HCT116 (cell line): ENCODE measurements at regions not wholly inside any gene's neighbourhood (a gene's known extent, or its start where the extent isn't known, plus 50 kb on each side); places are given as distances from the start of the nearest gene placed in this dataset.

Experiments
- ATAC-seq: fragments of 200-7000 bp; cut with Tn5 transposase; 2 replicates; pipeline ENCODE4 v1.9.1; 2020; ENCODE audit warnings: mild to moderate bottlenecking, moderate library complexity
- BruUV-seq: library from RNA; stranded (reverse); fragments of 400-500 nt; replicated peaks from 2 replicates; lab custom pipeline; 2021; lab: Mats Ljungman, UMichigan
- CTCF ChIA-PET: fragments of 300-600 bp; sonication (Branson Sonifier 250); formaldehyde crosslinking; loops from one replicate; lab custom pipeline; 2021; ENCODE audit warnings: antibody characterized with exemption; lab: Charles Lee
- POLR2A ChIA-PET: fragments of 300-600, 350-600 bp; sonication (Branson Sonifier 250); formaldehyde crosslinking; loops from one replicate; lab custom pipeline; 2021; ENCODE audit warnings: antibody characterized with exemption; lab: Charles Lee
- RAD21 ChIA-PET, 2 experiments: fragments of 300-600 bp; sonication (Branson Sonifier 250); formaldehyde crosslinking; loops; one replicate each; lab custom pipeline; 2023; ENCODE audit warnings: low total read pairs in 2 of 2; ENCODE audit not compliant: uncharacterized antibody in 2 of 2, unreplicated experiment in 2 of 2, low non-redundant PET in 1 of 2; lab: Charles Lee
- DNase-seq: peaks from one replicate; pipeline ENCODE4 v3.0.0-alpha.2; 2010; ENCODE audit warnings: low read depth, low spot score
- H2AFZ ChIP-seq: fragments of 200-600 bp; shearing (Covaris generic), sonication (generic); 2 replicates; pipeline ENCODE4 v1.6.1; 2017; ENCODE audit warnings: low read depth, mixed run types, mixed read lengths, antibody characterized with exemption, low read length; ENCODE audit not compliant: poor library complexity, severe bottlenecking
- H3K27ac ChIP-seq: 2 replicates; pipeline ENCODE4 v1.5.1; 2012; ENCODE audit warnings: low read depth, low read length
- H3K27me3 ChIP-seq: fragments of 200-600 bp; sonication (generic); 2 replicates; pipeline ENCODE4 v1.6.1; 2016; ENCODE audit warnings: mixed run types, low read length, mixed read lengths; ENCODE audit not compliant: insufficient read depth
- H3K36me3 ChIP-seq, 2 experiments: fragments of 200-500 bp in 1 of 2; fragments of 200-600 bp in 1 of 2; sonication (Bioruptor generic) in 1 of 2; sonication (generic) in 1 of 2; 2 replicates each; pipeline versions ENCODE4 v1.5.1 to v1.6.1; 2014 to 2016; ENCODE audit warnings: low read length in 2 of 2, inconsistent platforms in 1 of 2, mixed read lengths in 1 of 2, mixed run types in 1 of 2; ENCODE audit not compliant: insufficient read depth in 2 of 2, control insufficient read depth in 1 of 2
- H3K4me1 ChIP-seq, 2 experiments: fragments of 200-600 bp in 1 of 2; sonication (generic) in 1 of 2; 2 replicates each; pipeline versions ENCODE4 v1.5.1 to v1.6.1; 2012 to 2017; ENCODE audit warnings: low read length in 2 of 2, inconsistent platforms in 1 of 2, mild to moderate bottlenecking in 1 of 2, mixed read lengths in 1 of 2, mixed run types in 1 of 2, moderate library complexity in 1 of 2; ENCODE audit not compliant: insufficient read depth in 2 of 2, control insufficient read depth in 1 of 2
- H3K4me2 ChIP-seq: fragments of 200-600 bp; sonication (generic); 2 replicates; pipeline ENCODE4 v1.6.1; 2017; ENCODE audit warnings: mixed run types, low read length, mixed read lengths
- H3K4me3 ChIP-seq, 2 experiments: fragments of 200-600 bp in 1 of 2; sonication (generic) in 1 of 2; replicated peaks in 1 of 2; 2 replicates each; pipeline ENCODE4 v1.5.1; 2011 to 2016; ENCODE audit warnings: low read length in 2 of 2, control low read depth in 1 of 2, low read depth in 1 of 2, mild to moderate bottlenecking in 1 of 2, mixed read lengths in 1 of 2, mixed run types in 1 of 2
- H3K79me2 ChIP-seq: fragments of 200-600 bp; sonication (generic); 2 replicates; pipeline ENCODE4 v1.6.1; 2017; ENCODE audit warnings: mild to moderate bottlenecking, mixed run types, low read length, moderate library complexity, mixed read lengths; ENCODE audit not compliant: insufficient read depth
- H3K9ac ChIP-seq: fragments of 200-600 bp; sonication (generic); 2 replicates; pipeline ENCODE4 v1.6.1; 2016; ENCODE audit warnings: low read length, mixed read lengths
- H3K9me2 ChIP-seq: fragments of 200-600 bp; sonication (generic), shearing (Covaris generic); 2 replicates; pipeline ENCODE4 v1.6.1; 2017; ENCODE audit warnings: mixed run types, mild to moderate bottlenecking, moderate library complexity; ENCODE audit not compliant: insufficient read depth
- H3K9me3 ChIP-seq, 2 experiments: fragments of 200-500 bp in 1 of 2; fragments of 200-600 bp in 1 of 2; sonication (Bioruptor generic) in 1 of 2; sonication (generic) in 1 of 2; 2 replicates each; pipeline ENCODE4 v1.6.1; 2014 to 2017; ENCODE audit warnings: low read length in 2 of 2, mixed read lengths in 2 of 2, inconsistent platforms in 1 of 2, low read depth in 1 of 2, mild to moderate bottlenecking in 1 of 2, mixed run types in 1 of 2, moderate library complexity in 1 of 2; ENCODE audit not compliant: control insufficient read depth in 1 of 2, insufficient read depth in 1 of 2
- H4K20me1 ChIP-seq: fragments of 200-600 bp; sonication (generic), shearing (Covaris generic); 2 replicates; pipeline ENCODE4 v1.6.1; 2017; ENCODE audit warnings: mixed run types, mild to moderate bottlenecking, moderate library complexity; ENCODE audit not compliant: insufficient read depth
- EGR1 ChIP-seq: IDR thresholded peaks from 2 replicates; pipeline ENCODE4 v1.6.1; 2012; ENCODE audit warnings: low read depth
- ELF1 ChIP-seq: IDR thresholded peaks from 2 replicates; pipeline ENCODE4 v1.6.1; 2012; ENCODE audit warnings: low read depth, borderline replicate concordance
- EZH2 ChIP-seq: fragments of 200-600 bp; sonication (generic); IDR thresholded peaks from 2 replicates; pipeline ENCODE4 v1.6.1; 2017; ENCODE audit warnings: antibody characterized with exemption, mixed run types
- POLR2AphosphoS5 ChIP-seq: IDR thresholded peaks from 2 replicates; pipeline ENCODE4 v1.6.1; 2011; ENCODE audit warnings: mild to moderate bottlenecking, low read depth, low read length, moderate library complexity
- RAD21 ChIP-seq: IDR thresholded peaks from 2 replicates; pipeline ENCODE4 v1.6.1; 2012; ENCODE audit warnings: low read depth, mild to moderate bottlenecking
- SP1 ChIP-seq: IDR thresholded peaks from 2 replicates; pipeline ENCODE4 v1.6.1; 2012; ENCODE audit warnings: low read depth
- SRF ChIP-seq: IDR thresholded peaks from 2 replicates; pipeline ENCODE4 v1.6.1; 2012; ENCODE audit warnings: low read depth
- TCF7L2 ChIP-seq: IDR thresholded peaks from 2 replicates; pipeline ENCODE4 v1.7.0; 2011; ENCODE audit warnings: borderline replicate concordance, inconsistent platforms; ENCODE audit not compliant: insufficient read depth, insufficient read length; ENCODE audit errors: extremely low read depth
- YY1 ChIP-seq: IDR thresholded peaks from 2 replicates; pipeline ENCODE4 v1.6.1; 2011; ENCODE audit warnings: low read length, low read depth, moderate library complexity, mild to moderate bottlenecking; ENCODE audit not compliant: insufficient replicate concordance; ENCODE audit errors: extremely low read depth
- ZBTB33 ChIP-seq: IDR thresholded peaks from 2 replicates; pipeline ENCODE4 v1.6.1; 2011; ENCODE audit warnings: mild to moderate bottlenecking, low read length, moderate library complexity; ENCODE audit not compliant: insufficient replicate concordance; ENCODE audit errors: extremely low read depth
- ZNF274 ChIP-seq: fragments of 200-500 bp; sonication (Bioruptor generic); IDR thresholded peaks from 2 replicates; pipeline ENCODE4 v1.6.1; 2014; ENCODE audit warnings: mild to moderate bottlenecking, low read depth, low read length, inconsistent platforms
- intact Hi-C: fragments of 100-400 bp; cut with micrococcal nuclease; formaldehyde crosslinking; loops from 2 replicates; pipeline ENCODE4 v1.10.0; 2022
- TF ChIP-seq, protein P1 (sequence below): IDR thresholded peaks from 2 replicates; pipeline ENCODE4 v1.6.1; 2012

GRCh38 chr12:42010257-42010656, 134.4 kb downstream of the GXYLT1 start:
- intact Hi-C loops: no loop called here
- Histone ChIP-seq H2AFZ (no peak overlapping the region), H3K27me3 (no peaks in the 10 kb centered on the region), H3K9me3 (no peaks in the 10 kb centered on the region), H3K4me3 (no peak overlapping the region), H3K9me2 (no peaks in the 10 kb centered on the region), H3K4me1 (no peaks in the 10 kb centered on the region), H3K4me2 (no peak overlapping the region), H3K36me3 (no peaks in the 10 kb centered on the region), H4K20me1 (no peaks in the 10 kb centered on the region), H3K27ac (no peak overlapping the region), H3K9ac (no peak overlapping the region), H3K79me2 (no peaks in the 10 kb centered on the region)
- ChIA-PET POLR2A (no interaction called here), RAD21 (no interaction called here), CTCF (no interaction called here)
- TF ChIP-seq ZBTB33 (no peak), SRF (no peak), EZH2 (no peak), POLR2AphosphoS5 (no peak), SP1 (no peak), YY1 (no peak)
- TF ChIP-seq, protein P1, sequence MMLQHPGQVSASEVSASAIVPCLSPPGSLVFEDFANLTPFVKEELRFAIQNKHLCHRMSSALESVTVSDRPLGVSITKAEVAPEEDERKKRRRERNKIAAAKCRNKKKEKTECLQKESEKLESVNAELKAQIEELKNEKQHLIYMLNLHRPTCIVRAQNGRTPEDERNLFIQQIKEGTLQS: no peak
- no peak for ATAC-seq
- DNase-seq: no peak
- BruUV-seq: no TSS peak

GRCh38 chr12:42008996-42009395, 135.7 kb downstream of the GXYLT1 start:
- H3K27me3 ChIP-seq: no peaks in the 10 kb centered on the region
- no peak overlapping the region for H3K4me3 ChIP-seq
- no peaks in the 10 kb centered on the region for H3K9me2 ChIP-seq
- H3K4me2 ChIP-seq: no peak overlapping the region
- no peak overlapping the region for H3K27ac ChIP-seq
- intact Hi-C loops: no loop called here
- H4K20me1 ChIP-seq: no peaks in the 10 kb centered on the region
- no peaks in the 10 kb centered on the region for H3K79me2 ChIP-seq
- RAD21 ChIA-PET: no interaction called here
- POLR2A ChIA-PET: no interaction called here
- TF ChIP-seq SRF (no peak), EGR1 (no peak), RAD21 (no peak), ELF1 (no peak), ZNF274 (no peak), POLR2AphosphoS5 (no peak), YY1 (no peak), TCF7L2 (no peak), EZH2 (no peak)
- TF ChIP-seq, all 23 proteins: peak for 0
- BruUV-seq: no TSS peak
- no peaks in the 10 kb centered on the region for H3K36me3 ChIP-seq
- DNase-seq: no peak
- no peaks in the 10 kb centered on the region for H3K4me1 ChIP-seq
- no peak for ATAC-seq
- H3K9me3 ChIP-seq: no peaks in the 10 kb centered on the region
- no peak overlapping the region for H3K9ac ChIP-seq
- CTCF ChIA-PET: no interaction called here
- no peak overlapping the region for H2AFZ ChIP-seq
